Activated CD8-positive, alpha-beta memory T cell treated with anti-CD3 and anti-CD28 coated beads for 1 hour (primary cell): ENCODE measurements at regions not wholly inside any gene's neighbourhood (a gene's known extent, or its start where the extent isn't known, plus 50 kb on each side); places are given as distances from the start of the nearest gene placed in this dataset.
A peak's percentile ranks its signal among the peaks of the same experiment; 100 is the strongest.

ENCODE experiments used
- DNase-seq, 2 donors: peaks; one replicate each; pipeline ENCODE4 v3.0.0-alpha.2; 2020; ENCODE audit warnings: low read depth in 1 of 2; ENCODE audit errors: extremely low read depth in 1 of 2

GRCh38 chr20:51221103-51221502, 198.2 kb upstream of the KCNG1 start:
- no peak for DNase-seq

- DNase-seq: peak in 1 of 2 donors; percentile 40
Measured at GRCh38 chr20:51220293-51220706, 197.4 kb upstream of the KCNG1 start.

GRCh38 chr20:51219544-51219943, 196.6 kb upstream of the KCNG1 start:
- DNase-seq: no peak

GRCh38 chr20:51218603-51219002, 195.7 kb upstream of the KCNG1 start:
- DNase-seq: no peak

GRCh38 chr20:51217347-51218045, 194.6 kb upstream of the KCNG1 start:
- no peak for DNase-seq

- DNase-seq: no peak
Measured at GRCh38 chr20:51216850-51217249, 193.9 kb upstream of the KCNG1 start.

- DNase-seq: no peak
Measured at GRCh38 chr20:51212816-51213215, 189.9 kb upstream of the KCNG1 start.

- no peak for DNase-seq
Measured at GRCh38 chr20:51211191-51211590, 188.3 kb upstream of the KCNG1 start.

GRCh38 chr20:51210084-51210483, 187.2 kb upstream of the KCNG1 start:
- DNase-seq: no peak

GRCh38 chr20:51208162-51208561, 185.3 kb upstream of the KCNG1 start:
- no peak for DNase-seq

GRCh38 chr20:51206032-51206662, 183.2 kb upstream of the KCNG1 start:
- DNase-seq: no peak

GRCh38 chr20:51204794-51205193, 181.9 kb upstream of the KCNG1 start:
- no peak for DNase-seq

GRCh38 chr20:51204051-51204715, 181.3 kb upstream of the KCNG1 start:
- no peak for DNase-seq

GRCh38 chr20:51202304-51202703, 179.4 kb upstream of the KCNG1 start:
- DNase-seq: no peak

GRCh38 chr20:51199920-51200319, 177.0 kb upstream of the KCNG1 start:
- DNase-seq: no peak

GRCh38 chr20:51198876-51199523, 176.1 kb upstream of the KCNG1 start:
- no peak for DNase-seq

- DNase-seq: no peak
Measured at GRCh38 chr20:51198238-51198637, 175.3 kb upstream of the KCNG1 start.

GRCh38 chr20:51196991-51197651, 174.2 kb upstream of the KCNG1 start:
- DNase-seq: no peak

GRCh38 chr20:51195990-51196389, 173.1 kb upstream of the KCNG1 start:
- DNase-seq: no peak

- DNase-seq: no peak
Measured at GRCh38 chr20:51195419-51195901, 172.6 kb upstream of the KCNG1 start.
